ENCODE measurements at regions not wholly inside any gene's neighbourhood (a gene's known extent, or its start where the extent isn't known, plus 50 kb on each side); places are given as distances from the start of the nearest gene placed in this dataset.

GRCh38 chr3:170728181-170728580 lies 141.8 kb downstream of the RPL22L1 start:
- DNase-seq = no peak

- no peak for DNase-seq
Observed at GRCh38 chr3:170727754-170728153, 141.9 kb upstream of the SLC7A14 start.

- no peak for DNase-seq
Observed at GRCh38 chr3:170726976-170727661, 141.2 kb upstream of the SLC7A14 start.

- no peak for DNase-seq
Observed at GRCh38 chr3:170725285-170725731, 139.4 kb upstream of the SLC7A14 start.

- DNase-seq = peak; percentile 41
Observed at GRCh38 chr3:170724599-170725280, 138.9 kb upstream of the SLC7A14 start.

GRCh38 chr3:170723241-170723640 lies 137.4 kb upstream of the SLC7A14 start:
- DNase-seq = peak; percentile 56

GRCh38 chr3:170721563-170721962 lies 135.7 kb upstream of the SLC7A14 start:
- peak; percentile 13 for DNase-seq

GRCh38 chr3:170719300-170719699 lies 133.4 kb upstream of the SLC7A14 start:
- no peak for DNase-seq

GRCh38 chr3:170718848-170719247 lies 133.0 kb upstream of the SLC7A14 start:
- DNase-seq = no peak

GRCh38 chr3:170717410-170718402 lies 131.8 kb upstream of the SLC7A14 start:
- no peak for DNase-seq

GRCh38 chr3:170716172-170716805 lies 130.4 kb upstream of the SLC7A14 start:
- peak; percentile 50 for DNase-seq

GRCh38 chr3:170714562-170715535 lies 129.0 kb upstream of the SLC7A14 start:
- DNase-seq = no peak

GRCh38 chr3:170714122-170714521 lies 128.2 kb upstream of the SLC7A14 start:
- peak; percentile 64 for DNase-seq

GRCh38 chr3:170713653-170714052 lies 127.8 kb upstream of the SLC7A14 start:
- peak; percentile 64 for DNase-seq

- no peak for DNase-seq
Observed at GRCh38 chr3:170712798-170713197, 126.9 kb upstream of the SLC7A14 start.

- no peak for DNase-seq
Observed at GRCh38 chr3:170712336-170712735, 126.5 kb upstream of the SLC7A14 start.

- DNase-seq = no peak
Observed at GRCh38 chr3:170711786-170712185, 125.9 kb upstream of the SLC7A14 start.

GRCh38 chr3:170709046-170709445 lies 123.2 kb upstream of the SLC7A14 start:
- no peak for DNase-seq

- DNase-seq = no peak
Observed at GRCh38 chr3:170707899-170708298, 122.0 kb upstream of the SLC7A14 start.

- DNase-seq = no peak
Observed at GRCh38 chr3:170705131-170705530, 119.3 kb upstream of the SLC7A14 start.

- no peak for DNase-seq
Observed at GRCh38 chr3:170703121-170703588, 117.3 kb upstream of the SLC7A14 start.
